ENCODE measurements at regions not wholly inside any gene's neighbourhood (a gene's known extent, or its start where the extent isn't known, plus 50 kb on each side); places are given as distances from the start of the nearest gene placed in this dataset.

DNA sequence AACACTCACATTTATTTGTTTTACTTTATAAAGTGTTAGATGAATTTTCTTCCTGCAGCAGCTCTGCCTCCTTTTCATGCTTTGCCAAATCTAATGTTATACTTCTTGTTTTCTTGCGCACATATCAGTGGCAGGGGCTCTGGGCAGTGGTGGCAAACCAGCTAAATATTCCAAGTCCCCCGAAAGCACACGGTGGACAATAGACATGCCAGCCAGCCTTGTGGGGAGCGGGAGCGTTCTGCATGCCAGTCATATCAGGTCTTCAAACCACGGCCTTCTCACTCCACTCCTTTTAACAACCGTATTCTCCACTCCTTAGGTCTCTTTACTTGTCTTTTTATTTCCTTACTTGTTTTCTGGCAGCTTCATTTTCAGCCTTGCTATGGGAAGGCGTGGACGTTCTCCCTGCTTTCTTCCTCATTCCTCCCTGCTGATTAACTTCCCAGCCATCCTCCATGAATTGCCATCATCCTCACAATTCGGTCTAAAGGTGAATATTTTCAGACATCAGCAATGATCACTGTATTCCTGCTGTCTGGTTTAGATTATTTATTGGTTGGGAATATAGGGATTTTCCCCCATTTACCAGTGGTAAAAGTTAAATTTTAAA lies 77.1 kb upstream of the WASF3 start:
- Mint-ChIP-seq H3K27me3 (ENCODE audit: unreplicated experiment) (no peaks in the 10 kb centered on the region), H3K27ac (ENCODE audit: unreplicated experiment) (no peak overlapping the region), H3K36me3 (ENCODE audit: unreplicated experiment) (no peaks in the 10 kb centered on the region), H3K9me3 (ENCODE audit: unreplicated experiment) (no peaks in the 10 kb centered on the region), H3K4me3 (ENCODE audit: unreplicated experiment) (no peak overlapping the region), H3K4me1 (ENCODE audit: low read depth, unreplicated experiment) (peaks cover 6% of the 10 kb centered on the region)
- TF ChIP-seq, protein P1, sequence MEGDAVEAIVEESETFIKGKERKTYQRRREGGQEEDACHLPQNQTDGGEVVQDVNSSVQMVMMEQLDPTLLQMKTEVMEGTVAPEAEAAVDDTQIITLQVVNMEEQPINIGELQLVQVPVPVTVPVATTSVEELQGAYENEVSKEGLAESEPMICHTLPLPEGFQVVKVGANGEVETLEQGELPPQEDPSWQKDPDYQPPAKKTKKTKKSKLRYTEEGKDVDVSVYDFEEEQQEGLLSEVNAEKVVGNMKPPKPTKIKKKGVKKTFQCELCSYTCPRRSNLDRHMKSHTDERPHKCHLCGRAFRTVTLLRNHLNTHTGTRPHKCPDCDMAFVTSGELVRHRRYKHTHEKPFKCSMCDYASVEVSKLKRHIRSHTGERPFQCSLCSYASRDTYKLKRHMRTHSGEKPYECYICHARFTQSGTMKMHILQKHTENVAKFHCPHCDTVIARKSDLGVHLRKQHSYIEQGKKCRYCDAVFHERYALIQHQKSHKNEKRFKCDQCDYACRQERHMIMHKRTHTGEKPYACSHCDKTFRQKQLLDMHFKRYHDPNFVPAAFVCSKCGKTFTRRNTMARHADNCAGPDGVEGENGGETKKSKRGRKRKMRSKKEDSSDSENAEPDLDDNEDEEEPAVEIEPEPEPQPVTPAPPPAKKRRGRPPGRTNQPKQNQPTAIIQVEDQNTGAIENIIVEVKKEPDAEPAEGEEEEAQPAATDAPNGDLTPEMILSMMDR (IDR thresholded peaks at IDR 0.05; ENCODE audit: partially characterized antibody, unreplicated experiment): no peak
- no peak for DNase-seq

- H3K27ac Mint-ChIP-seq (ENCODE audit: unreplicated experiment): no peak overlapping the region
Observed at GRCh38 chr13:26482451-26483197, 74.9 kb upstream of the WASF3 start.

DNA sequence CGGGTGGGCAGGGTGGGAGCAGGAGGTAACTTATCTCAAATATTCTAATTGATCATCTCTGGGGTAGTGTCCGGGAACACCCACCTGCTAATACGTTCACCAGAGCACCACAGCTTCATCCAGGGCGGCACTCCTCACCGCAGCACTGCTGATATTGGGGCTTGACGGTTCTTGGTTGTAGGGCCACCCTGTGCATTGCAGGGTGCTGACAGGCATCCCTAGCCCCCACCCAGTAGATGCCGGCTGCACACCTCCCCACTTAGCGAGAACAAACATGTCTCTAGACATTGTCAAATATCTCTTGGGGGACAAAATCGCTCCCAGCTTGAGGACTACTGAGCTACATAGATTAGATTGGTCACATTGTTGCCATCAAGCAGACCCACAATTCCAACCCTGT lies 73.9 kb upstream of the WASF3 start:
- TF ChIP-seq, protein P1 (IDR thresholded peaks at IDR 0.05; ENCODE audit: partially characterized antibody, unreplicated experiment): no peak
- Mint-ChIP-seq H3K9me3 (ENCODE audit: unreplicated experiment) (no peaks in the 10 kb centered on the region), H3K36me3 (ENCODE audit: unreplicated experiment) (no peaks in the 10 kb centered on the region), H3K27ac (ENCODE audit: unreplicated experiment) (no peak overlapping the region), H3K27me3 (ENCODE audit: unreplicated experiment) (peaks cover 3% of the 10 kb centered on the region), H3K4me1 (ENCODE audit: low read depth, unreplicated experiment) (peaks cover 4% of the 10 kb centered on the region), H3K4me3 (ENCODE audit: unreplicated experiment) (no peak overlapping the region)
- DNase-seq: no peak

More at GRCh38 chr13:26482451-26483197, 74.9 kb upstream of the WASF3 start:
- Mint-ChIP-seq H3K36me3 (ENCODE audit: unreplicated experiment) (no peaks in the 10 kb centered on the region), H3K9me3 (ENCODE audit: unreplicated experiment) (no peaks in the 10 kb centered on the region), H3K27me3 (ENCODE audit: unreplicated experiment) (peaks cover 3% of the 10 kb centered on the region), H3K4me3 (ENCODE audit: unreplicated experiment) (no peak overlapping the region), H3K4me1 (ENCODE audit: low read depth, unreplicated experiment) (no peaks in the 10 kb centered on the region)
- TF ChIP-seq, protein P1 (IDR thresholded peaks at IDR 0.05; ENCODE audit: partially characterized antibody, unreplicated experiment): peak; percentile 95
- DNase-seq: peak; percentile 71

- no peak overlapping the region for H3K27ac Mint-ChIP-seq (ENCODE audit: unreplicated experiment)
- TF ChIP-seq, protein P1 (IDR thresholded peaks at IDR 0.05; ENCODE audit: partially characterized antibody, unreplicated experiment): no peak
- no peak overlapping the region for H3K4me3 Mint-ChIP-seq (ENCODE audit: unreplicated experiment)
- DNase-seq: no peak
- peaks cover 1% of the 10 kb centered on the region for H3K9me3 Mint-ChIP-seq (ENCODE audit: unreplicated experiment)
- H3K27me3 Mint-ChIP-seq (ENCODE audit: unreplicated experiment): peaks cover 3% of the 10 kb centered on the region
- no peaks in the 10 kb centered on the region for H3K36me3 Mint-ChIP-seq (ENCODE audit: unreplicated experiment)
- peaks cover 10% of the 10 kb centered on the region for H3K4me1 Mint-ChIP-seq (ENCODE audit: low read depth, unreplicated experiment)
Observed at GRCh38 chr13:26484196-26484595, 73.3 kb upstream of the WASF3 start.

DNA sequence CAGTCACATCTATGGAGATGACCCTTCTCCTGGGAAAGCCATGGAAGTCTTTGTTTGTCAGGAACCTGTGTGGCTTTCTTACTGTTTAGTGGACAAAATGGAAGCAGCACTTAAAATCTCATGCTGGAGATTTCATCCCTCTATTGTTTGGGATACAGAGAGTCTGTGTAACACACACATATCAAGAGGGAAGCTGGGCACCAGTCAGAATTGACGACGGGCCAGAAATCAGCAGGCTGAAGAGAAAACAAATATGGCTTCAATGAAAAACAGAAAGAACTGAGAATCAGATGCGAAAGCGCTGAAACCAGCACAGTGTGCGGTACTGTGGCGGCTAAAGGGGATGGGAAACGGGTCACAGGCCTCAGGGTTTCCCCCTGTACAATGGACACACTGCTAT lies 72.2 kb upstream of the WASF3 start:
- H3K4me3 Mint-ChIP-seq (ENCODE audit: unreplicated experiment): no peak overlapping the region
- H3K27ac Mint-ChIP-seq (ENCODE audit: unreplicated experiment): no peak overlapping the region
- peaks cover 3% of the 10 kb centered on the region for H3K36me3 Mint-ChIP-seq (ENCODE audit: unreplicated experiment)
- H3K27me3 Mint-ChIP-seq (ENCODE audit: unreplicated experiment): peaks cover 5% of the 10 kb centered on the region
- TF ChIP-seq, protein P1 (IDR thresholded peaks at IDR 0.05; ENCODE audit: partially characterized antibody, unreplicated experiment): no peak
- DNase-seq: no peak
- peaks cover 11% of the 10 kb centered on the region for H3K4me1 Mint-ChIP-seq (ENCODE audit: low read depth, unreplicated experiment)
- H3K9me3 Mint-ChIP-seq (ENCODE audit: unreplicated experiment): peaks cover 3% of the 10 kb centered on the region
